Smooth muscle cell (in vitro differentiated cells): ENCODE measurements at regions not wholly inside any gene's neighbourhood (a gene's known extent, or its start where the extent isn't known, plus 50 kb on each side); places are given as distances from the start of the nearest gene placed in this dataset.

Experiments used
- DNase-seq: peaks from one replicate; lab custom pipeline; 2025; ENCODE audit not compliant: unreplicated experiment; lab: John Stamatoyannopoulos, UW
- H2AFZ ChIP-seq: fragments of 200-600 bp; sonication (generic); 2 replicates; pipeline ENCODE4 v1.6.0; 2016; ENCODE audit warnings: antibody characterized with exemption, low read depth, mild to moderate bottlenecking
- H3F3A ChIP-seq: fragments of 200-600 bp; sonication (generic); 2 replicates; pipeline ENCODE4 v1.6.0; 2017; ENCODE audit warnings: antibody characterized with exemption, low read depth
- H3K27ac ChIP-seq: fragments of 200-600 bp; sonication (generic); 2 replicates; pipeline ENCODE4 v1.5.1; 2016; ENCODE audit warnings: low read depth, mild to moderate bottlenecking
- H3K27me3 ChIP-seq: fragments of 200-600 bp; sonication (generic); 2 replicates; pipeline ENCODE4 v1.6.1; 2016; ENCODE audit warnings: low read depth, mild to moderate bottlenecking
- H3K36me3 ChIP-seq: fragments of 200-600 bp; sonication (generic); 2 replicates; pipeline ENCODE4 v1.5.1; 2016; ENCODE audit warnings: low read depth
- H3K4me1 ChIP-seq: fragments of 200-600 bp; sonication (generic); 2 replicates; pipeline ENCODE4 v1.5.1; 2016; ENCODE audit warnings: low read depth
- H3K4me2 ChIP-seq: fragments of 200-600 bp; sonication (generic); 2 replicates; pipeline ENCODE4 v1.6.0; 2016; ENCODE audit warnings: mild to moderate bottlenecking
- H3K4me3 ChIP-seq: fragments of 200-600 bp; sonication (generic); 2 replicates; pipeline ENCODE4 v1.5.1; 2016; ENCODE audit warnings: mild to moderate bottlenecking
- H3K79me2 ChIP-seq: fragments of 200-600 bp; sonication (generic); 2 replicates; pipeline ENCODE4 v1.6.0; 2016; ENCODE audit warnings: low read depth, mild to moderate bottlenecking
- H3K9ac ChIP-seq: fragments of 200-600 bp; sonication (generic); 2 replicates; pipeline ENCODE4 v1.6.0; 2016; ENCODE audit warnings: low read depth
- H3K9me3 ChIP-seq: fragments of 200-600 bp; sonication (generic); replicated peaks from 2 replicates; pipeline ENCODE4 v1.5.1; 2016; ENCODE audit warnings: low read depth
- H4K20me1 ChIP-seq: fragments of 200-600 bp; sonication (generic); 2 replicates; pipeline ENCODE4 v1.6.0; 2016; ENCODE audit warnings: low read depth
- CTCF ChIP-seq: fragments of 200-600 bp; sonication (generic); IDR thresholded peaks from 2 replicates; pipeline ENCODE4 v1.5.1; 2017; ENCODE audit warnings: borderline replicate concordance, mild to moderate bottlenecking, antibody characterized with exemption; ENCODE audit not compliant: insufficient read depth, poor library complexity, severe bottlenecking
- WGBS: methylation state at CpG from one replicate; pipeline ENCODE4 v1.1.7; 2016; ENCODE audit warnings: low lambda C conversion rate; 5-methylcytosine and 5-hydroxymethylcytosine counted together

- no peaks in the 10 kb centered on the region for H4K20me1 ChIP-seq
- H3K4me2 ChIP-seq, result no peak overlapping the region
- H3K4me1 ChIP-seq, result no peaks in the 10 kb centered on the region
- no peak overlapping the region for H2AFZ ChIP-seq
- no peak for TF ChIP-seq CTCF
- no peak overlapping the region for H3K27ac ChIP-seq
- H3K9me3 ChIP-seq, result no peaks in the 10 kb centered on the region
- DNase-seq, result no peak
- no peaks in the 10 kb centered on the region for H3F3A ChIP-seq
- no peaks in the 10 kb centered on the region for H3K79me2 ChIP-seq
- no peaks in the 10 kb centered on the region for H3K27me3 ChIP-seq
- 85% methylated on average over 2 of the region's 2 CpGs for WGBS
- no peak overlapping the region for H3K4me3 ChIP-seq
- no peaks in the 10 kb centered on the region for H3K36me3 ChIP-seq
- H3K9ac ChIP-seq, result no peak overlapping the region
Observed at GRCh38 chr3:99355465-99355864, 282.9 kb upstream of the COL8A1 start.

GRCh38 chr3:99352811-99353210, 285.6 kb upstream of the COL8A1 start:
- no peaks in the 10 kb centered on the region for H3K27me3 ChIP-seq
- no peak overlapping the region for H2AFZ ChIP-seq
- no peaks in the 10 kb centered on the region for H3K9me3 ChIP-seq
- no peaks in the 10 kb centered on the region for H3K4me1 ChIP-seq
- H4K20me1 ChIP-seq, result no peaks in the 10 kb centered on the region
- no peaks in the 10 kb centered on the region for H3K79me2 ChIP-seq
- no peak overlapping the region for H3K4me3 ChIP-seq
- H3F3A ChIP-seq, result no peaks in the 10 kb centered on the region
- WGBS, result 80% methylated on average over 3 of the region's 3 CpGs
- no peak overlapping the region for H3K4me2 ChIP-seq
- H3K27ac ChIP-seq, result no peak overlapping the region
- DNase-seq, result no peak
- no peak for TF ChIP-seq CTCF
- no peak overlapping the region for H3K9ac ChIP-seq
- H3K36me3 ChIP-seq, result no peaks in the 10 kb centered on the region

- no peaks in the 10 kb centered on the region for H3K36me3 ChIP-seq
- H3K4me3 ChIP-seq, result no peak overlapping the region
- 93% methylated on average over 3 of the region's 3 CpGs for WGBS
- no peaks in the 10 kb centered on the region for H3K79me2 ChIP-seq
- no peak overlapping the region for H3K9ac ChIP-seq
- H3K4me2 ChIP-seq, result no peak overlapping the region
- H3F3A ChIP-seq, result no peaks in the 10 kb centered on the region
- no peaks in the 10 kb centered on the region for H3K4me1 ChIP-seq
- no peaks in the 10 kb centered on the region for H4K20me1 ChIP-seq
- no peak for TF ChIP-seq CTCF
- no peaks in the 10 kb centered on the region for H3K9me3 ChIP-seq
- H3K27ac ChIP-seq, result no peak overlapping the region
- H3K27me3 ChIP-seq, result no peaks in the 10 kb centered on the region
- DNase-seq, result no peak
- H2AFZ ChIP-seq, result no peak overlapping the region
Observed at GRCh38 chr3:99351122-99351521, 287.3 kb upstream of the COL8A1 start.

GRCh38 chr3:99348451-99348850, 289.9 kb upstream of the COL8A1 start:
- WGBS, result 90% methylated on average over 3 of the region's 3 CpGs
- H3K27ac ChIP-seq, result no peak overlapping the region
- H3K9ac ChIP-seq, result no peak overlapping the region
- no peak overlapping the region for H3K4me3 ChIP-seq
- no peak for DNase-seq
- H4K20me1 ChIP-seq, result no peaks in the 10 kb centered on the region
- H3K36me3 ChIP-seq, result no peaks in the 10 kb centered on the region
- no peak overlapping the region for H3K4me2 ChIP-seq
- no peaks in the 10 kb centered on the region for H3K9me3 ChIP-seq
- no peaks in the 10 kb centered on the region for H3K4me1 ChIP-seq
- no peaks in the 10 kb centered on the region for H3K27me3 ChIP-seq
- no peak overlapping the region for H2AFZ ChIP-seq
- no peak for TF ChIP-seq CTCF
- H3K79me2 ChIP-seq, result no peaks in the 10 kb centered on the region
- H3F3A ChIP-seq, result no peaks in the 10 kb centered on the region
